ENCODE measurements at regions not wholly inside any gene's neighbourhood (a gene's known extent, or its start where the extent isn't known, plus 50 kb on each side); places are given as distances from the start of the nearest gene placed in this dataset.

- TF ChIP-seq CTCF (IDR thresholded peaks at IDR 0.05; ENCODE audit: low read length) (no peak), EZH2phosphoT487 (IDR thresholded peaks at IDR 0.05; ENCODE audit: low read length) (no peak), EZH2 (optimal IDR thresholded peaks at IDR 0.05; ENCODE audit: low read depth, low read length) (no peak)
These were observed 313.6 kb upstream of the LMO3 start for GRCh38 chr12:16919551-16919950.

GRCh38 chr12:16914853-16915252 is 308.9 kb upstream of the LMO3 start:
- H3K4me1 ChIP-seq (ENCODE audit: low read length), result no peaks in the 10 kb centered on the region
- no peaks in the 10 kb centered on the region for H3K27me3 ChIP-seq (replicated peaks; ENCODE audit: insufficient read depth, low read length)
- TF ChIP-seq CTCF (IDR thresholded peaks at IDR 0.05; ENCODE audit: low read length) (no peak), EZH2 (optimal IDR thresholded peaks at IDR 0.05; ENCODE audit: low read depth, low read length) (no peak), EZH2phosphoT487 (IDR thresholded peaks at IDR 0.05; ENCODE audit: low read length) (no peak)
- H3K9ac ChIP-seq (ENCODE audit: low read length), result no peak overlapping the region
- H4K20me1 ChIP-seq (ENCODE audit: insufficient read depth, low read length), result no peaks in the 10 kb centered on the region
- H3K4me3 ChIP-seq (ENCODE audit: low read length), result no peak overlapping the region
- H3K4me2 ChIP-seq (ENCODE audit: low read depth, low read length), result no peak overlapping the region
- no peak overlapping the region for H3K27ac ChIP-seq (ENCODE audit: low read length)
- no peaks in the 10 kb centered on the region for H3K36me3 ChIP-seq (replicated peaks; ENCODE audit: insufficient read depth, low read length)
- H3K9me3 ChIP-seq (replicated peaks; ENCODE audit: insufficient read depth, low read length), result no peaks in the 10 kb centered on the region
- H3K9me2 ChIP-seq (replicated peaks; ENCODE audit: insufficient read depth, low read length), result no peaks in the 10 kb centered on the region
- DNase-seq, result no peak
- no peak overlapping the region for H2AFZ ChIP-seq (ENCODE audit: low read length)
- H3F3A ChIP-seq (ENCODE audit: insufficient read depth, low read length), result no peaks in the 10 kb centered on the region
- H3K79me2 ChIP-seq (ENCODE audit: low read length), result no peaks in the 10 kb centered on the region

More at GRCh38 chr12:16919551-16919950, 313.6 kb upstream of the LMO3 start:
- Histone ChIP-seq H3F3A (ENCODE audit: insufficient read depth, low read length) (no peaks in the 10 kb centered on the region), H3K79me2 (ENCODE audit: low read length) (no peaks in the 10 kb centered on the region), H4K20me1 (ENCODE audit: insufficient read depth, low read length) (no peaks in the 10 kb centered on the region), H3K27me3 (replicated peaks; ENCODE audit: insufficient read depth, low read length) (no peaks in the 10 kb centered on the region), H2AFZ (ENCODE audit: low read length) (no peak overlapping the region), H3K9me2 (replicated peaks; ENCODE audit: insufficient read depth, low read length) (no peaks in the 10 kb centered on the region), H3K9ac (ENCODE audit: low read length) (no peak overlapping the region), H3K36me3 (replicated peaks; ENCODE audit: insufficient read depth, low read length) (no peaks in the 10 kb centered on the region), H3K4me3 (ENCODE audit: low read length) (no peak overlapping the region), H3K4me2 (ENCODE audit: low read depth, low read length) (no peak overlapping the region), H3K27ac (ENCODE audit: low read length) (no peak overlapping the region), H3K4me1 (ENCODE audit: low read length) (no peaks in the 10 kb centered on the region), H3K9me3 (replicated peaks; ENCODE audit: insufficient read depth, low read length) (no peaks in the 10 kb centered on the region)
- no peak for DNase-seq

GRCh38 chr12:16913832-16914490 is 308.0 kb upstream of the LMO3 start:
- Histone ChIP-seq H3K9me3 (replicated peaks; ENCODE audit: insufficient read depth, low read length) (no peaks in the 10 kb centered on the region), H3K4me1 (ENCODE audit: low read length) (no peaks in the 10 kb centered on the region), H3K79me2 (ENCODE audit: low read length) (no peaks in the 10 kb centered on the region), H3K9me2 (replicated peaks; ENCODE audit: insufficient read depth, low read length) (no peaks in the 10 kb centered on the region), H3F3A (ENCODE audit: insufficient read depth, low read length) (no peaks in the 10 kb centered on the region), H3K4me3 (ENCODE audit: low read length) (no peak overlapping the region), H3K4me2 (ENCODE audit: low read depth, low read length) (no peak overlapping the region), H3K9ac (ENCODE audit: low read length) (no peak overlapping the region), H4K20me1 (ENCODE audit: insufficient read depth, low read length) (no peaks in the 10 kb centered on the region), H2AFZ (ENCODE audit: low read length) (no peak overlapping the region), H3K36me3 (replicated peaks; ENCODE audit: insufficient read depth, low read length) (no peaks in the 10 kb centered on the region), H3K27ac (ENCODE audit: low read length) (no peak overlapping the region), H3K27me3 (replicated peaks; ENCODE audit: insufficient read depth, low read length) (no peaks in the 10 kb centered on the region)
- no peak for DNase-seq
- TF ChIP-seq EZH2 (optimal IDR thresholded peaks at IDR 0.05; ENCODE audit: low read depth, low read length), result no peak
- TF ChIP-seq EZH2phosphoT487 (IDR thresholded peaks at IDR 0.05; ENCODE audit: low read length), result no peak
- TF ChIP-seq CTCF (IDR thresholded peaks at IDR 0.05; ENCODE audit: low read length), result no peak

Measured in MM.1S (cell line).